ENCODE measurements at regions not wholly inside any gene's neighbourhood (a gene's known extent, or its start where the extent isn't known, plus 50 kb on each side); places are given as distances from the start of the nearest gene placed in this dataset.
"Not testable (repeated sequence)": the region's sequence is repeated elsewhere in the genome, so short reads cannot be mapped to it uniquely, and the experiment has no call there.

DNA sequence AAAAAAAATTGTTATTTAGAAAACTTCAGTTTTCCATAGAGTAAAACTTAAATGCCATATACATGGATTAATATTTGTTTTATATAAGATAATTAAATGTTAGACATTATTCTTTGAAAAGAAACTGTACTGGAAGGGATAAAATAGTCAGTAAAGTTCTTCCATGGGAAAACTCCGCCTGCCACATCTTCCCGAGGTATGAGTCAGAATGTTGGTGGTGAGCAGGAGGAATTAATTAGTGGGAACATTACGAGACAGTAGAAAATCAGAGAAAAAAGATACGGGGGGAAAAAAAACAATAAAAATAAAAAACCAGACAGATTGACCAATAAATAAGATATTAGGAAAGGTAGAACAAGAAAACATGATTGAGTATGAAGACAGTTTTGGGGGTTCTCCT lies 930.3 kb upstream of the C9orf72 start:
- H3K4me1 ChIP-seq = no peaks in the 10 kb centered on the region
- H3K4me3 ChIP-seq = no peak overlapping the region
- H3K27ac ChIP-seq = no peak overlapping the region
- TF ChIP-seq, protein P1, sequence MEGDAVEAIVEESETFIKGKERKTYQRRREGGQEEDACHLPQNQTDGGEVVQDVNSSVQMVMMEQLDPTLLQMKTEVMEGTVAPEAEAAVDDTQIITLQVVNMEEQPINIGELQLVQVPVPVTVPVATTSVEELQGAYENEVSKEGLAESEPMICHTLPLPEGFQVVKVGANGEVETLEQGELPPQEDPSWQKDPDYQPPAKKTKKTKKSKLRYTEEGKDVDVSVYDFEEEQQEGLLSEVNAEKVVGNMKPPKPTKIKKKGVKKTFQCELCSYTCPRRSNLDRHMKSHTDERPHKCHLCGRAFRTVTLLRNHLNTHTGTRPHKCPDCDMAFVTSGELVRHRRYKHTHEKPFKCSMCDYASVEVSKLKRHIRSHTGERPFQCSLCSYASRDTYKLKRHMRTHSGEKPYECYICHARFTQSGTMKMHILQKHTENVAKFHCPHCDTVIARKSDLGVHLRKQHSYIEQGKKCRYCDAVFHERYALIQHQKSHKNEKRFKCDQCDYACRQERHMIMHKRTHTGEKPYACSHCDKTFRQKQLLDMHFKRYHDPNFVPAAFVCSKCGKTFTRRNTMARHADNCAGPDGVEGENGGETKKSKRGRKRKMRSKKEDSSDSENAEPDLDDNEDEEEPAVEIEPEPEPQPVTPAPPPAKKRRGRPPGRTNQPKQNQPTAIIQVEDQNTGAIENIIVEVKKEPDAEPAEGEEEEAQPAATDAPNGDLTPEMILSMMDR (IDR thresholded peaks at IDR 0.05) = no peak
- intact Hi-C loops (cut with DNase I) = no loop called here
- DNase-seq (no peak), ATAC-seq (no peak)
- H3K36me3 ChIP-seq = no peaks in the 10 kb centered on the region
- H3K27me3 ChIP-seq (ENCODE audit: low read depth) = no peaks in the 10 kb centered on the region
- no peaks in the 10 kb centered on the region for H3K9me3 ChIP-seq

DNA sequence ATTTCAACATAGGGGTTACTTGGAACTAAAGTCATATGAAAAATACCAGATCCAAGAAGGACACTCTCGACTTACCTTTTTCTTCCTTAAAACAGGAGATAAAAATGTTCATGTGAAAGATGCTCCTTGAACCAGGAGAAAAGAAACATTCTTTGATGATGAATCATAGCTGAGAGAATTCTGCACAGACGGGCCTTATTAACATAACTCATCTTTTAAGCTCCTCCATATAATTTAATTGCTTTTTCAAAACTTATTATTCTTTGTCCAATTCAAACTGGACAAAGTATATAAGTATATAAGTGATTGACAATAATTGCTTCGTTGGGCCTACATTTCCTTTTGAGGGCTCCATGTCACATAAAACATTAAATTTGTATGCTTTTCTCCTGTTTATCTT lies 945.2 kb upstream of the C9orf72 start:
- TF ChIP-seq, protein P1 (IDR thresholded peaks at IDR 0.05) = no peak
- no peak overlapping the region for H3K4me3 ChIP-seq
- H3K4me1 ChIP-seq = no peaks in the 10 kb centered on the region
- DNase-seq (no peak), ATAC-seq (no peak)
- no peaks in the 10 kb centered on the region for H3K36me3 ChIP-seq
- no peak overlapping the region for H3K27ac ChIP-seq
- H3K9me3 ChIP-seq = no peaks in the 10 kb centered on the region
- intact Hi-C loops (cut with DNase I) = no loop called here
- H3K27me3 ChIP-seq (ENCODE audit: low read depth) = no peaks in the 10 kb centered on the region

DNA sequence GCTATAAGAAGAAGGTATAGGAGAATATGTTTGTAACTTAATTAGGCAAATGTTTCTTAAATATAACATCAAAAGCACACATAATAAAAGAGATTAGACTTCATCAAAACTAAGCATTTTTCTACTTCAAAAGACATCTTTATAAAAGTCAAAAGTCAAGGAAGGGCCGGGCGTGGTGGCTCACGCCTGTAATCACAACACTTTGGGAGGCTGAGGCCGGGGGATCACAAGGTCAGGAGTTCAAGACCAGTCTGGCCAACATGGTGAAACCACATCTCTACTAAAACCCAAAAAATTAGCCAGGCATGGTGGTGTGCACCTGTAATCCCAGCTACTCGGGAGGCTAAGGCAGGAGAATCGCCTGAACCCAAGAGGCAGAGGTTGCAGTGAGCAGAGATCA lies 951.0 kb upstream of the C9orf72 start:
- H3K27ac ChIP-seq; H3K4me3 ChIP-seq; ATAC-seq; H3K27me3 ChIP-seq (ENCODE audit: low read depth); H3K9me3 ChIP-seq; DNase-seq; intact Hi-C loops (cut with DNase I); H3K4me1 ChIP-seq; H3K36me3 ChIP-seq: not testable (repeated sequence)

DNA sequence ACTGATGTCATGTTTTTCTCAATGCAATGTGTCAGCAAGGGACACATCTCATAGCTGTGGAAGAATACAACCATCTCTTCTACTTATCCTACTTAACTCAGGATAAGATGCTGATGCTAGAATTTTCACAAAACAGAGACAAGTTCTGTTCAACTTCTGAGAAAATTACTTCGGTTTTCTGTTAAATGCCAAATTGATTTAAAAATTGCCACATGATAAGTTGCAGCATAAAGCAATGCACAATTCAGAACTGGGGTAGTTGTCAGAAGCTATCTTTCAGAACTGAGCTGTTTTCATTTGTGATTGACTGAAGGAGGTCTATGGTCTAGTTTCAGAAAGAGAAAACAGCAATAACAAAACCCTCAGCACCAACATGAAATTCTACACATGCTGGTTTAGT lies 954.8 kb upstream of the C9orf72 start:
- no peak for ATAC-seq
- H3K27me3 ChIP-seq (ENCODE audit: low read depth) = no peaks in the 10 kb centered on the region
- TF ChIP-seq, protein P1 (IDR thresholded peaks at IDR 0.05) = no peak
- H3K4me1 ChIP-seq = no peaks in the 10 kb centered on the region
- no peak overlapping the region for H3K27ac ChIP-seq
- H3K4me3 ChIP-seq = no peak overlapping the region
- DNase-seq = no peak
- intact Hi-C loops (cut with DNase I) = no loop called here
- H3K9me3 ChIP-seq = no peaks in the 10 kb centered on the region
- H3K36me3 ChIP-seq = no peaks in the 10 kb centered on the region

DNA sequence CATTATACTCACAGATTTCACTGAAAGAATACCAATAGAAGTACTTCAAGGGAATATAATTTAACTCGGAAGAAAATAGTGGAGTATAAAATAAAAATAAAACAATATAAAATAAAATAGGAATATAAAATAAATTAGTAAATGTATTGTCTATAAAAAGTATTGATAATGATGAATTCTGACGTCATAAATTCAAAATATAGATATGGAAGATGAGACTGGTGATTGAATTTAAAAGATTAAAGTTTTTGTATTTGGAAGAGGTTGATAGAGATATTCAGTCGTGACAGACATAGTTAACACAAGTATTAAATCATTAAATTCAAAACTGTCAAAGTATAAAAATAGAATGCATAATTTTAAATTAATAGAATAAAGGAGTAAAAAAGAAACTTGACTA lies 964.9 kb upstream of the C9orf72 start:
- intact Hi-C loops (cut with DNase I) = no loop called here
- TF ChIP-seq, protein P1 (IDR thresholded peaks at IDR 0.05) = no peak
- ATAC-seq (no peak), DNase-seq (no peak)
- Histone ChIP-seq H3K27ac (no peak overlapping the region), H3K9me3 (no peaks in the 10 kb centered on the region), H3K4me3 (no peak overlapping the region), H3K36me3 (no peaks in the 10 kb centered on the region), H3K27me3 (ENCODE audit: low read depth) (no peaks in the 10 kb centered on the region), H3K4me1 (no peaks in the 10 kb centered on the region)

DNA sequence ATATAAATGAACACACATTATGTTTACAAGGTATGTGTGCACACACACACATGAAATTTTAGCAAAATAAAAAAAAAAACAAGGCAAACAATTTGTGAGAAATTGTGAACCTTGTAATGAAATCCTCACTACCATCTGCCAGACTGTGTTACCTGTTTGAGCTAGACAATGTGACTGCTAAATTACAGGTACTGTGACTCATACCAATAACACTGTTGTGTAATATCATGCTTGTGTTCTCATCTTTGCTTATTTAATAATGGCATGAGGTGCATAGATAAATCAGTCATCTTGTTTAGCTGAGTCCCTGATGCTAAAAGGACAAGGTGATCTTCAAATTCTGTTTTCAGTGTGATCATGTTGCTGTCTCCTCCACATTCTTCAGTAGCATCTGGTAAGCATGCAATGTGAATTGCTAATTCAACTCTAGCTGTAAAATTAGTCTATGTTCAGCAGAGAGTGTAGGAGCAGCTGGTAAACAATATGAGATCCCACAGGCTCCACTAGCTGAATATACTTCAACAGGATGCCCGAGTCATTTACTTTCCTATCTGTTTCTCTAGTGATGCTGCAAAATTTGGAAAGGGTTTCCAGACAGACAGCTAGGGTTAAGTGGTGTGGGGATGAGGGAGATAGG lies 966.3 kb upstream of the C9orf72 start:
- no peak for DNase-seq
- Histone ChIP-seq H3K27me3 (ENCODE audit: low read depth) (no peaks in the 10 kb centered on the region), H3K4me1 (no peaks in the 10 kb centered on the region), H3K9me3 (no peaks in the 10 kb centered on the region), H3K4me3 (no peak overlapping the region), H3K27ac (no peak overlapping the region), H3K36me3 (no peaks in the 10 kb centered on the region)
- TF ChIP-seq, protein P1 (IDR thresholded peaks at IDR 0.05) = no peak
- no peak for ATAC-seq
- intact Hi-C loops (cut with DNase I) = no loop called here
